Upper lobe of left lung (tissue), 4 donors: ENCODE measurements at regions not wholly inside any gene's neighbourhood (a gene's known extent, or its start where the extent isn't known, plus 50 kb on each side); places are given as distances from the start of the nearest gene placed in this dataset.

Experiments
- POLR2A ChIP-seq, 4 donors: fragments of 450-650 bp; IDR thresholded peaks; one replicate each; pipeline ENCODE4 v1.5.1; 2016 to 2017; ENCODE audit warnings: antibody characterized with exemption in 4 of 4, mild to moderate bottlenecking in 2 of 4
- POLR2AphosphoS5 ChIP-seq, 2 donors: sonication (generic); formaldehyde crosslinking; IDR thresholded peaks; one replicate each; pipeline ENCODE4 v1.5.1; 2017; ENCODE audit warnings: antibody characterized with exemption in 2 of 2

DNA sequence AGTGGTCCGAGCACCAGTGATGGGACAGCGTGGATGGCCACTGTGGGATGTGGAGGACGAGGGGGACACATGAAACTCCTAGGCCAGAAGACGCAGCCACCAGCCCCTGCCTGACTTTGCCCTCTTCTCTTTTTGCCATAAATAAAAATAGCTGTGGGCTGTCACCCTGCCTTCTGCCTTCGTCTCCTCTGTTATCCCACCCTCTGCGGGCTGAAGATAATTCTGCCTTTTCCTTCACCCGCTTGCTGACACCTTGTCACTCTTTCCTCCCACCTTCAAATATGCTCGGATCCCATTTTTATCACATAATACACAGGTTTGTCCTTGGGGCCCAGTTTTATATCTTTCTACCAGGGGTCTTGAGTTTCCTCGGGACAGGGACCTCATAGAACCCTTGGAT, 87.6 kb upstream of the CIBAR2 start:
- TF ChIP-seq POLR2AphosphoS5 (IDR thresholded peaks at IDR 0.05), result no peak
- TF ChIP-seq POLR2A (IDR thresholded peaks at IDR 0.05), result no peak
